ENCODE measurements at regions not wholly inside any gene's neighbourhood (a gene's known extent, or its start where the extent isn't known, plus 50 kb on each side); places are given as distances from the start of the nearest gene placed in this dataset.
A peak's percentile ranks its signal among the peaks of the same experiment; 100 is the strongest.

DNA sequence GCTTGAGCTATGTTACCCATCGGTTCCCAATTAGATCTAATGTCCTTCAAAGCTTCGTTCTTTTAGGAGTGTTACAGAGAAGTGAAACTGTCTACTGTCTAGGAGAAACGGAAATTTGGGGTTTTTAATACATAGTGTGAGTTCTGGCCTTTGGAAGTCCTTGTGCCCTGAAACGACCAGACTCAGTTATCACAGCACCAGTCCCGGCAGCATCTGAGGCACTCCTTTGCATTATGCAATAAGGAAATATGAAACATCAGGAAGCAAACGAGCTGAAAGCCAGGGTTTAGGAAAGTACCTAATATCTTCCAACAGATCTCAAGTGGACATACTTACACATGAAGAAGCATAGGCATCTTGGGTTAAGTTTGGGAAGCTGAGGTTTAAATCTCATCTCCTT is 61.8 kb upstream of the ADGRF1 start:
- TF ChIP-seq, protein P1, sequence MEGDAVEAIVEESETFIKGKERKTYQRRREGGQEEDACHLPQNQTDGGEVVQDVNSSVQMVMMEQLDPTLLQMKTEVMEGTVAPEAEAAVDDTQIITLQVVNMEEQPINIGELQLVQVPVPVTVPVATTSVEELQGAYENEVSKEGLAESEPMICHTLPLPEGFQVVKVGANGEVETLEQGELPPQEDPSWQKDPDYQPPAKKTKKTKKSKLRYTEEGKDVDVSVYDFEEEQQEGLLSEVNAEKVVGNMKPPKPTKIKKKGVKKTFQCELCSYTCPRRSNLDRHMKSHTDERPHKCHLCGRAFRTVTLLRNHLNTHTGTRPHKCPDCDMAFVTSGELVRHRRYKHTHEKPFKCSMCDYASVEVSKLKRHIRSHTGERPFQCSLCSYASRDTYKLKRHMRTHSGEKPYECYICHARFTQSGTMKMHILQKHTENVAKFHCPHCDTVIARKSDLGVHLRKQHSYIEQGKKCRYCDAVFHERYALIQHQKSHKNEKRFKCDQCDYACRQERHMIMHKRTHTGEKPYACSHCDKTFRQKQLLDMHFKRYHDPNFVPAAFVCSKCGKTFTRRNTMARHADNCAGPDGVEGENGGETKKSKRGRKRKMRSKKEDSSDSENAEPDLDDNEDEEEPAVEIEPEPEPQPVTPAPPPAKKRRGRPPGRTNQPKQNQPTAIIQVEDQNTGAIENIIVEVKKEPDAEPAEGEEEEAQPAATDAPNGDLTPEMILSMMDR (IDR thresholded peaks at IDR 0.05), result no peak
- TF ChIP-seq POLR2AphosphoS5 (IDR thresholded peaks at IDR 0.05) (no peak), EP300 (IDR thresholded peaks at IDR 0.05) (no peak), POLR2A (IDR thresholded peaks at IDR 0.05) (no peak)
- ATAC-seq (ENCODE audit: low FRiP score in 2 of 2) (peak in 1 of 2 donors; percentile 73), DNase-seq (peak in 1 of 2 donors; percentile 51)
- Histone ChIP-seq H3K4me3 (no peak overlapping the region), H3K9me3 (no peaks in the 10 kb centered on the region), H3K36me3 (no peaks in the 10 kb centered on the region), H3K4me1 (peaks cover 5 to 15% (median 5%) of the 10 kb centered on the region in 4 donors), H3K27me3 (no peaks in the 10 kb centered on the region), H3K27ac (no peak overlapping the region)
- WGBS, 2 donors, result 42 to 44% methylated on average over 6 of the region's 6 CpGs

GRCh38 chr6:47102331-47102730 is 60.2 kb upstream of the ADGRF1 start:
- TF ChIP-seq POLR2A (IDR thresholded peaks at IDR 0.05) (no peak), EP300 (IDR thresholded peaks at IDR 0.05) (no peak), POLR2AphosphoS5 (IDR thresholded peaks at IDR 0.05) (no peak)
- TF ChIP-seq, protein P1 (IDR thresholded peaks at IDR 0.05), result no peak
- DNase-seq (no peak), ATAC-seq (ENCODE audit: low FRiP score in 2 of 2) (no peak)
- H3K4me3 ChIP-seq, result no peak overlapping the region
- H3K27me3 ChIP-seq, result no peaks in the 10 kb centered on the region
- H3K27ac ChIP-seq, result no peak overlapping the region
- H3K9me3 ChIP-seq, result no peaks in the 10 kb centered on the region
- H3K4me1 ChIP-seq, result peaks cover 5 to 15% (median 11%) of the 10 kb centered on the region in 4 donors
- no peaks in the 10 kb centered on the region for H3K36me3 ChIP-seq
- WGBS, 2 donors, result 92 to 95% methylated on average over 5 of the region's 5 CpGs

- H3K27ac ChIP-seq, result no peak overlapping the region
- 73 to 78% methylated on average over 6 of the region's 6 CpGs for WGBS, 2 donors
- TF ChIP-seq, protein P1 (IDR thresholded peaks at IDR 0.05), result no peak
- TF ChIP-seq EP300 (IDR thresholded peaks at IDR 0.05) (peak in 1 of 4 donors; percentile 42), POLR2AphosphoS5 (IDR thresholded peaks at IDR 0.05) (peak; percentile 67 to 76)
- H3K9me3 ChIP-seq, result no peaks in the 10 kb centered on the region
- H3K27me3 ChIP-seq, result no peaks in the 10 kb centered on the region
- no peak for DNase-seq
- H3K36me3 ChIP-seq, result no peaks in the 10 kb centered on the region
- peaks cover 5 to 18% (median 9%) of the 10 kb centered on the region in 4 donors for H3K4me1 ChIP-seq
- H3K4me3 ChIP-seq, result no peak overlapping the region
- peak in 1 of 2 donors; percentile 74 for ATAC-seq (ENCODE audit: low FRiP score in 2 of 2)
Observed at GRCh38 chr6:47098570-47098993, 56.5 kb upstream of the ADGRF1 start.

DNA sequence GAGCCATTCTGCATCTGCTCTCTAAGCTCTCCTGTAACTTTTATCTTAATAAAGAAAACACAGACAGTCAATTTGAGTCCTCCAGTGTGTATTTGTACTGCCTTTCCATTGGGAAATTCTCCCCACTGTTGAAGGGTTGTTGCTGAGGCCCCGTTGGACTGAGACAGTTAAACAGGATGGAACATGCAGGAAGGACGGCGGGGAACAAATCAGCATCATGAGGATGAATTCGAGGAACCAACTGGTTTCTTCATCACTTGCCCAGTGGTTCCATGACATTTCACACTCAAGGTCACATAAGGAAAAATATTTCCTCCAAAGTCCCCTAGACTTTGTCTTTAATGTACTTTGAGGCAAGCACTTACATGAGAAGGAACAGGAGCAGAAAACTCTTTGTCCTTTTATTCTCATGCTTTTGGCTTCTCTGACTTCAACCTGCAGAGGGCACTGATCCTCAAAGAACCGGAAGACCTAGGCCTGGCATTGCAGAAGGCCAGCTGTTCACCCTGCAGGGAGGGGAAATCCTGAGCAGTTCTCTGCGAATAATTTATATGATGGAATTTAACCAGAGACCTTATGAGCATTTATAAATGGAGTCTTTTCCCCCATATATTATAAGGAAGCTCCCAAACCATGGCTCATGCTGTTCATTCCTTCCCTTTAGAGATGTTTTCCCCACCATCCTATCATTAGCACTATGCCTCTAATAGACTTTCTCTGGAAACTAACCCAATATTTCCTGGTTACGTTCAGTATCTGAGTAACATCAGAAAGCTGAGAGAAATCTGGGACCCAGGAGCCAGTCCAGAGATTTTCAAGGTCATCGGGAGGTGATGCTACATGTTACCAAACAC is 55.2 kb upstream of the ADGRF1 start:
- Histone ChIP-seq H3K27me3 (no peaks in the 10 kb centered on the region), H3K27ac (no peak overlapping the region), H3K4me3 (no peak overlapping the region), H3K36me3 (no peaks in the 10 kb centered on the region), H3K9me3 (no peaks in the 10 kb centered on the region), H3K4me1 (peaks cover 4 to 16% (median 8%) of the 10 kb centered on the region in 4 donors)
- peak in 1 of 2 donors; percentile 67 for DNase-seq
- ATAC-seq (ENCODE audit: low FRiP score in 2 of 2), result peak; percentile 81 to 91
- TF ChIP-seq POLR2A (IDR thresholded peaks at IDR 0.05), result no peak
- TF ChIP-seq, protein P1 (IDR thresholded peaks at IDR 0.05), result peak; percentile 32 to 69 (median 57)
- TF ChIP-seq EP300 (IDR thresholded peaks at IDR 0.05), result no peak
- TF ChIP-seq POLR2AphosphoS5 (IDR thresholded peaks at IDR 0.05), result no peak
- WGBS, 2 donors, result 45 to 46% methylated on average over 8 of the region's 8 CpGs
